Stimulated activated CD4-positive, alpha-beta T cell treated with anti-CD3 and anti-CD28 coated beads, Interleukin-2, amount 100 ng/mL, for 24 hours (primary cell): ENCODE measurements at regions not wholly inside any gene's neighbourhood (a gene's known extent, or its start where the extent isn't known, plus 50 kb on each side); places are given as distances from the start of the nearest gene placed in this dataset.
A peak's percentile ranks its signal among the peaks of the same experiment; 100 is the strongest.

ENCODE experiments used
- DNase-seq, 2 donors: peaks; one replicate each; pipeline ENCODE4 v3.0.0-alpha.2; 2020

DNA sequence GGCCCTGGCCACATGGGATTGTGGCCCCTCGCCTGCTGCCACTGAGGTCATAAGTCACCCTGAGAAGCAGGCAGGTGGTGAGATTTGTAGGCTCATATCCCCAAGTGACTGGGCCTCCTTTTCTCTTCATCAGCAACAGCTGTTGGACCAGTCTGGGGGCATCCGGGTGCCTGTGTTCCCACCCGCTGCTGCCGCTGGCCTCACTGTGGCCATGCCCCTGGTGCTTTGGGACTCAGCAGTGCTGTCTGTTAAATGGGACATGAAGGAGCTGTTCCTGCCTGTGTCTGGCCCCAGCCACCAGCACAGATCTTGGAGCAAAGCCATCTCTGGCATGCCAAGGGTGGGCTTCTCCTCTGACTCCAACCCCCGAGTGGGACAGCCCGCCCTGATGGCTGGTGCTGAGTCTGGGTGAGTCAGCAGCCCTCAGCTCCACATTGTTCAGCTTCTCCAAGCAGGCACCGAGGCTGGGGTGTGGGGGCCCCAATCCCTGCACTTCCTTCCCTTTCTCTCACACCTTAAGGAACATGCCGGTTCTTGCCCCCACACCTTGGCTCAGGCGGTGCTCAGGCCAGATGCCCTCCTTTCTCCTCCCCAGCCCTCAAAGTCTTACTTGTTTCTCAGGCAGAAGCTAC, 207.9 kb downstream of the GLI2 start:
- no peak for DNase-seq

DNA sequence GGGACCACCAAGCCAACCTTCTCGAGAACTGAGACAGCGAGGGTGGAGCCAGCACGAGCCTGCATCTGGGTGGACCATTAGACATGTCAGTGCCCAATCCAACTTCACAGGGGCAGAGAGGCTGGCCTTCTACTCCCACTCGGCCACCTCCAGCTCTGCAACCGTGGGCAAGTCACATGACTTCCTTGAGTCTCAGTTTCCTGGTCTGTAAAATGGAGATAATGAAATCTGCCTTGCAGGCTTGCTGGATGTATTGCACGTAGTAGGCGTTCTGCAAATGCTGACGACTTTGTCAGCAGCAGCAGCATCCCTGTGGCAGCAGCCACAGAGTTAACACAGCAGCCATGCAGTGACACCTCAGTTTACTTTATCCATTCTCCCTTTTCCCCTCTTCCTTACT, 208.9 kb downstream of the GLI2 start:
- no peak for DNase-seq

DNA sequence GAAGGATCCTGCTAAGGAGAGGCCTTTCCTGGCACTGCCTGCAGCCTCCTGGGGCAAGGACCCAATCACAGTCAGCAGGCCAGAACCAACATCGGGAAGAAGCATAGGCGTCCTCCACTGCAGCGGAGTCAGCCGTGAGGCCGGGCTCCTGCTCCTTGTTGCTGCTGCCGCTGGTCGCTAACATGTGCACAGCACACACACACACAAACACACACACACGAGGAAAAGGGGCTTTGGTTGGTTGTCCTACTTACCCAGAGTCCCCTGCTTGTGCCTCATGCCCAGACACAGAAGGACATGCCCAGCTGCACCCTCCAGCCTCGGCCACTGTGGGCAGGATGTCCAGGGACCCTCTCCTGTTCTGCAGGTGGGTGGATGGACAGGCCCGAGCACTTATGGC, 209.4 kb downstream of the GLI2 start:
- DNase-seq: no peak

DNA sequence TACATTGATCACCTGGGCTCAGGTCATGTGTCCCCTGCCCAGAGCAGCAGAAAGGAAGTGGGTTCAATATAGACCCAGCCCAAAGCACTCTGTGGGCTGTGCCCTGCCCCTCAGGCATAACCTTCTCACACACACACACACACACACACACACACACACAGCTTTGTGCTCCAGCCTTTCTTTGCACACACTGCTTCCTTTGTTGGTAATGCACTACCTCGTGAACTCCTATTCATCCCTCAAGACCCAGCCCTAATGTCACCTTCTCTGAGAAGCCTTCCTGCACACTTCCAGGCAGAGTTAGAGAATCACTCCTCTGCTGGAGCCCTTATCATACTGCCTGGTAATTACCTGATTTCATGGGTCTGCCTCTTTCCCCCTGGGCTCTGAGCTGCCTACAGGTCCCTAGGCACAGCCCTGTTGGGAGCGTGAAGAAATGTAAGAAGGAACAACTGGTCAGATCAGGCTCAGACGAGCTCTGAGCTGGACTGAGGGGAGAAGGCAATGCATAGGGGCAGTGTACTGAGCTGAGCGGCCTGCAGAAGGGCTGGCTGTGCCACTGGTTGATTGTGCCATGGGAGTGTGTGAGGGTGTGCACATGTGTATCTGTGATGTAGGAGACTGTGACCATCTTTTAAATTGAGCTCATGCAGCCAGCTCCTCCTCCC, 210.3 kb downstream of the GLI2 start:
- no peak for DNase-seq

DNA sequence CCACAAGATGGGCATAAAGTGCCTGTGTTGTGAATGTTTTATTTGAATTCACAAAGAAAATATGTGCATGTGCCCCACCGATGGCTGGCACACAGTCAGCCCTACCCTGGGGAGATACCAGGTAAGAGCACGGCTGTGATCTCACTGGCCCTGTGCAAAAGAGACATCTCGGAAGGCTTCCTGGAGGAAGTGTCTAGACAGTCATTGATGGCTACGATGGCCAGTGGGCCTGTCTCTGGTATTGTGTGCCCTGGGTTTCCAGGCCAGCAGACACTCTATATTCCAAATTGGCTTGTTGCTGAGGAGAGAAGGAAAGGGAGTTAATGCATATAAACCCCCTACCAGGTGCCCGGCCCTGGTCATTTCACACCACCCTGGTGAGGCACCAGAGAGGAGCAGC, 211.7 kb downstream of the GLI2 start:
- no peak for DNase-seq

DNA sequence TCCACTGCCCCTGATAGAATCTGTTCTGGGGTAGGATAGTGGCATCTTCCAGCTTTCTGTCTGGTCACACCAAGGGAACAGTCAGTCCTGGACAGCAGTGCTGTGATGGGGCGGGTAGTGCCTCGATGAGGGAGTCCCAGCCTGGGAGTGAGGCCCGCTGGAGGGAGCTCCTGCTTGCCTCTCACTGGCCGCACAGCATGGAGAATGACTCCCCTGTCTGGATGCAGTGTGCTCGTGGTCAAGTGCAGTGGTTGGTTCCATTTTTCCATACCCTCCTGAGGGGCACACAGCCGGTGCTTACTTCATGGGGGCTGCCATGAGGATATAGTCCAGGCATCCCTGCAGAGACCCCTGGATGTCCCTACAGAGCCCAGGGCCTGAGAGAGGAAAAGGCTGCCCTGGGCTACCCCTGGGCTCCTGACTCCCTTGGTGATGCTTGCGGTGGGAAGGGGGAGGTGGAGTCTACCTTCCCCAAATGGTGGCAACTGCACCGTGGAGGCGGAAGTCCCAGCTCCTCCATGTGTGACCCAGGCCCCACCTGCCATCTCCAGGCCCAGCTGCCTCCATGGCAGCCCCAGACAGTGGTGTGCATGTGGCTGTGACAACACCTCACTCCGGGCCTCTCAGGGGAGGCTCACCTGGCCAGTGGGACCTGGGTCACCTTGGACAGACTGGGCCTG, 212.5 kb downstream of the GLI2 start:
- DNase-seq: no peak

DNA sequence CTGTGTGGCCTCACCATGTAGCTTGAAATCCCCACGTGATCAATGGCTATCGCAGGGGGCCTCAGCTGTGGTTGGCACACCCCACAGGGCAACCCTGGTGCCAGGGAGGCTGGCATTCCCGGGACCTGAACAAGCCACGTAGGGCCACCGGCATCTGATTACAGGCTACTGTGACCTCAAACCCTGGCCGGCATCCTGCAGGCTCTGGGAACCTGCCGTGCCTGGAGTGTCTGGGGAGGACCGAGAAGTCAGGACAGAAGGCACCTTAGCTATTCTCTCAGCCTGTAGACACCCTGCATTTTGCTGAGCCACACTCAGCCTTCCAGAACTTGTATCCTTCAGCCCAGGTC, 213.0 kb downstream of the GLI2 start:
- no peak for DNase-seq

DNA sequence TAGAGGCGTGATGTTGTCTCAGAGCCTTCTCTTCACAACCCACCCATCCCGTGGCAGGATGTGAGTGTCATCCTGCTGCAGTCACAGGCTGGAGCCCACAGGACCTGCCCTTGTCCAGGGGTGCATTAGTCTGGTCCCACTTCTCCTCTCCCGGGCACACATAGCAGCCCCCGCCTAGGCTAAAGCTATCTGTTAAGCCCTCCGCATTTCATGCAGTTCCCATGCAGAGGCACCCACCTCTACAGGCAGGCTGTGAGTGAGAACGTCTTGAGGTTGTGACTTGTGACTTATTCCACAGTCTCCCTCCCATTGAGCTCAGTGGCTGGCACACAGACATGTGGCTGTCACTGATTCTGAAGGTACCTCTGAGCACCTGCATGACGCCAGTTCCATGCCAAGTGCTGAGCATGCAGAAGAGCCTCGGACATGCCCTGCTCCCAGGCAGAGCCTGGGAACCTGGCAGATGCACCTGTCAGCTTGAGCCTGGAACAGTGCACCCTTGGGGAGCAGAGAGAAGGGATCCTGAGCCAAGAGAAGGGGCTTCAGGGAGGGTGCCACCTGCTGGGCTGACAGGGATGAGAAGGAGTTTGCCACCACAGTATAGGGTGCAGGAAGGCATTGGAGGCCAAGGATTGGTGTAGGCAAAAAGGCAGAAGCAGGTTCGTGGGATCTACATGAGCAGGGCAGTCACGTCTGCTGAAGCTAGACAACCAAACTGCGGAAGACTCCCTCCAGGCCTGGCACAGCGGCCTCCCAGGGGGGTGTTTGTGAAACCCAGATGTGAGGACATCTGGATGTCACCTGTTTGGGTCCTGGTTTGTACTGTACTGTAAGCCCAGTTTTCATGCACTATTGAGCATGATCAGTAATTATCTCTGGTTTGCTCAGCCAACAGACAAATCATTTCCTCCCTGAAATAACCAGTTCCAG, 213.6 kb downstream of the GLI2 start:
- DNase-seq: peak in 1 of 2 donors; percentile 10

DNA sequence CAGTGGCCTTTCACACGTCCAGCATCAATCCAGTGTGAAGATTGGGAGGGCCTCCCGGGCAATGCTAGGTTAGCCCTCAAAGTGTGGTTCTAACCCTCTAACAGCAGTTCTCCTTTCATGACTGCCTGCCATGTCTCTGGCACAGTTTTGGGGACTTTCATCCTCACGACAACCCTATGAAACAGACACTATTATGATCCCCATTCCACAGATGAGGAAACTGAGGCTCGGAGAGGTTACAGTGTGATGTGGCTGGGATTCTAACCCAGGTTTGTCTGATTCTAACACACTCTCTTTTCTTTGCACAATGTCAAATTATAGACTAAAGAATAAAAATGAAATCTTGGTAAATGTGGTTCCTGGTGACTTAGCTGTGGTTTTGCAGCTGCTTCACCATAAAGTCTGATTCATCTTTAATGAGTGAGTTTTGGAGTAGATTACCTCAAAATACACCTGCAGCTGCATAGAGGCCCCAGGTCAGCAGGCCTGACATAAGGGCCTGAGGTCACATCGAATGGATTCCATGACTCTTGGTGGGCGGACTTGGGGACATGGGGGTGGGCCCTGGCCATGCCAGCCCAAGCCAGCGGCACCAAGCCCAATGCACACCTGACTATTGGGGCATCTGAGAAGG, 214.4 kb downstream of the GLI2 start:
- DNase-seq: no peak

DNA sequence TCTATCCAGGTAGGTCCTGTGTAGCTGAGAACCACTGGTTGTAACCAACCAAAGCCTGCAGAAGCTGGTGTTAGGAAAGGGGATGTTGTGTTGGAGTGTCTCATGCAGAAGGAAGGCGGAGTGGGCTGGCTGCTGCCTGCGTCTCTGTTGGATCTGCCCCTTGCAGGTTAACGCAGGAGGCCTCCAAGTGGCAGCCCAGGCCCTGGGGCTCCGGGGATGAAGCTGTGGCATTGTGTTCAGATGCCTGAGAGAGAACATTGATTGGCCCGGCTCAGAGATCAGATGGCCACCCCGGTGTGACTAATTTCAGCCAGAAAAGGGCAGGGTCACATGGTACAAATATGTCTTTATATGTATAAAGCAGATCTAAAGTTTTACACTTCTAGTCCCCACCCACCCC, 216.0 kb downstream of the GLI2 start:
- no peak for DNase-seq

DNA sequence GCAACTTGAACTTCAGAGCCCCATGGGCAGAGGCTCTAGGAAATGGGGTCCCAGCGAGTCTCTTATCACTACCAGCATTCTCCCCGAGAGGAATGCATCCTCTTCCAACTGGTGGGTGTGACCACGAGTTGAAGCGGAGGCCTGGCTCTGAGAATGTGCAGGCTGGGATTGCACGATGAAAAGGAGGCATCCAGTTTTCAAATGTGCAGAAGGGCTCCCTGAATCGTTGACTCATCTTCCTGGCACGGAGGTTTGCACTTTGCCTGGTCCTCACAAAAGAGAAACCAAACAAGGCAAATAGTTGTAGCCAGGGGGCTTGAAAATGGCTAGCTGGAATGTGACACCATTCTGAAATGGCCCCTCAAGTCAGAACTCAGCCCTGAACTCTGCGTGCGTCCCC, 216.7 kb downstream of the GLI2 start:
- DNase-seq: no peak

DNA sequence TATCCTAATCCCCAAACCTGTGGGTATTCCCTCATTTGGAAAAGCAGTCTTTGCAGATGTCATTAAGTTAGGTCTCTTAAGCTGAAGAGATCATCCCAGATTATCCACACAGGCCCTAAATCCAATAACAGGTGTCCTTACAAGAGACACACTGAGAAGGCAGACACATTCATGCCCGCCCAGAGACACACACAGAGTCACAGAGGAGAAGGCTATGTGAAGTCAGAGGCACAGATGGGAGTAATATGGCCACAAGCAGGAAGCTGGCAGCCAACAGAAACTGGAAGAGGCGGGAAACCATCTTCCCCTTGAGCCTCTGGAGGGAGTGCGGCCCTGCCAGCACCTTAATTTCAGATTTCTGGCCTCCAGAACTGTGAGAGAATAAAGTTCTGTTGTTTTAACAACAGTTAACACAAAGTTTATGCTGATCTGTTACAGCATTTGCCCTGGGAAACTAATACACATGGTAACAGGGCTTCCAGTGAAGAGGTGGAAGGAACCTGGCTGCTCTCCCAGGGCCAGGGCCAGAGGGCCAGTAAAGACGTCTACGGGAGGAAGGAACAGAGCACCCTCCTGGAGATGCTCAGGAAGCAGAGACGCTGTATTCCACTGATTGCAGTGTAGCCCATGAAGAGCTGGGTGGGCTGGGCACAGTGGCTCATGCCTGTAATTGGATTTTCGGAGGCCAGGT, 217.5 kb downstream of the GLI2 start:
- DNase-seq: no peak

DNA sequence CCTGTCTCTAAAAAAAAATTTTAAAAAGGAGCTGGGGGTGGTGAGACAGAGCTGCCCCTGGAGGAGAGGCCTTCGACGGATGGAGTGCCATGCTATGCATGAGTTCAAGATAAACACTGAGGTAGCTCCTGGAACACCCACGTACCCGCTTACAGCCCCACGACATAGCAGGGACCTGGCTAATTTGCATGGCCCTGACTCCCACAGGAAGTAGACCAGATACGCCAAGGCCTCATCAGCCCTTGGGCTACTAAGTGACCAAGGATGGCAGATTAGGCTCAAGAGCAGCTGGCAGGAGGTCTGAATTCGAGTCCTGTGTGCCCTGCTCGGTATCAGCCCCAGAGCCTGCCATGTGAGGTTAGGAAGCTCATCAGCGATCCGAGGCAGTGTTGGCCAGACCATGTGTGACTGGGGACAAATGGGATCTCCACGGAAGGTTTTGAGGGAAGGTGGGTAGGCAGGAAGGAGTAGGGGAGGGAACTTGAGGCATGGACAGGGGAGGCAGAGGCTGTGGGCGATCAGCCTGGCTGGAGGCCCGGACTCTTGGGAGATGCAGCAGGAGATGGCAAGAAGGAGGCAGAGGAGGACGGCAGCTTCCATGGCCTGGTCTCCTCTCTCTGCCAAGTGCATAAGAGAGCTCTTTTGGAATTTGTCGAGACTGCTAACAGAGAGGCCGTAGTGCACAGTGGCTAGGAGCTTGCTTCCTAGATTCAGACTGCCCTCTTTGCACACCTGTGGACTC, 218.3 kb downstream of the GLI2 start:
- DNase-seq: no peak

DNA sequence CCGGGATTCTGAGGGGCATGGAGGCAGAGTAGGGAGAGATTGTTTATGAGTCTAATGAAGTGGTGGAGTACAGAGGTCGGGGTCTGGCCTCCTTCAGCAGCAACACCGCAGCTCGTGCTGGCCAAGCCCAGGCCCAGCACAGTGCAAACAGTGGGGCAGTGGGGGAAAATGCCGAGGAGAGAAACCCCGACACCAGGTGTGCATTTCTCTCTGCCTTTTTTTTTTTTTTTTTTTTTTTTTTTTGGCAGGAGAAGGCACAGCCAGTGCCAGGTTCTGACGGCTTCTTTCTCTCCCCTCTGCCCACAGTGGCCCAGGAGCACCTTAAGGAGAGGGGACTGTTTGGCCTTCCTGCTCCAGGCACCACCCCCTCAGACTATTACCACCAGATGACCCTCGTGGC, 219.3 kb downstream of the GLI2 start:
- DNase-seq: no peak

DNA sequence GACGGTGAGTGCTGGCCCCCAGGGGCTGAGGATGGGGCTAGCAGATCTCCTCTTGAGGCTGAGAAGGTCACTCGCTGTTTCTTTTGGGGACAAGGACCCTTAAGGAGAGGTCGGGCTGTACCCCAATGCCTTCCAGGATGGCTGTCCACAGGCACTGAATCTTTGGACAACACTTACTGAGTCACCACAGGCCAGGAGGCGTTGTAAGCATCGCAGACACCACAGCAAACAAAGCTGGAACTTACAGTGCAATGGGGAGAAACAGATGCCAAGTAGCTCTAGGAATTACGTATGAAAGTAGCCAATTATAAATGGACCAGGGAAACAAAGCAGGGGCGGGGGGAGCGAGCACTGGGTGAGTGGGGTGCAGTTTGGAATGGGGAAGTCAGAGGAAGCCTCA, 219.8 kb downstream of the GLI2 start:
- no peak for DNase-seq

DNA sequence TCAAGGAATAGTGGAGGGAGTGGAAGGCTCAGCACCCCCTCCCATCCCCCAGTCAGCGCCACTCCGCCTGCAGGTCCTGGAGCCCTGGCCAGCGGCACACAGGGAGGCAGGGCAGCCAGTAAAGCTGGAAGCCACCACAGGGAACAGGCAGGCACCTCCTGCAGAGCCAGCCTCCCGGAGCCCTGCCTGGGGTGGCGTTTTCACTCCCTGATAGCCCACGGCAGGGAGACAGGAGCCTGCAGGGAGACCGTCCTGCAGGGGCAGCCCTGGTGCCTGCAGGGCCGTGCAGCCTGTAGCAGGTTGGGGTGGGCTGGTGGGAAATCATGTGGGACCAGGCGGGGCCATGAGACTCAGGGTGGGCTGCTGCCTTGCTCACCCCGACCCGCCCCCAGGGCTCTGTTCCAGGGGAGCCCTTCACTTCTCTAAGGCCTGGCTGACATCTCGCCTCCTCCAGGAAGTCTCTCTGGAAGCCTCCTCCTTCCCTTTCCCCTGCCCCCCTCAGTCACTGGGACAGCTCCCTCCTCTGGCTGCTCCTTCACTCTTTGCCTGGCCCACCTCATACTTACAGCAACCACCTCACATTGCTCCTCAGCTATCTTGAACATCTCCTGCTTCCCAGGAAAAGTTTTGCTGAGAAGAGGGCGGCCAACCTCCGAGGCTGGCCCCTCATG, 221.0 kb downstream of the GLI2 start:
- DNase-seq: no peak

DNA sequence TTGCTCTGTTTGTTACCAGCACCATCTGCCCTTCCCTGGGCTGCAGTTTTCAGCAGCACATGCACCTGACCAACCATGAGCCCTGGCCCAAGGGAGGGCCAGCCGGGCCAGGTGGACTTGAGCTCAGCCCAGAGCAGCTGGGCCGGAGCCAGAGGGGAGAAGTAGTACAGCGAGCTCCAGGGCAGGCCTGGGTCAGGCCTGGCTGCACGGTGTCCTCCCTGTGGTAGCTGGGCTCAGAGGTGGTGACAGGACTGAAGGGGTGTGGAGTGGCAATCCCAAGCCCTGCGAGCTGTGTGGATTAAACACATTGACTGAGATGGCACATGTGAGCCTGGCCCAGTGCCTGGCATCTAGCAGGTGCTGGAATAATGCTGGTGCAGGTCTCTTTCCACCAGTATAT, 222.2 kb downstream of the GLI2 start:
- no peak for DNase-seq

DNA sequence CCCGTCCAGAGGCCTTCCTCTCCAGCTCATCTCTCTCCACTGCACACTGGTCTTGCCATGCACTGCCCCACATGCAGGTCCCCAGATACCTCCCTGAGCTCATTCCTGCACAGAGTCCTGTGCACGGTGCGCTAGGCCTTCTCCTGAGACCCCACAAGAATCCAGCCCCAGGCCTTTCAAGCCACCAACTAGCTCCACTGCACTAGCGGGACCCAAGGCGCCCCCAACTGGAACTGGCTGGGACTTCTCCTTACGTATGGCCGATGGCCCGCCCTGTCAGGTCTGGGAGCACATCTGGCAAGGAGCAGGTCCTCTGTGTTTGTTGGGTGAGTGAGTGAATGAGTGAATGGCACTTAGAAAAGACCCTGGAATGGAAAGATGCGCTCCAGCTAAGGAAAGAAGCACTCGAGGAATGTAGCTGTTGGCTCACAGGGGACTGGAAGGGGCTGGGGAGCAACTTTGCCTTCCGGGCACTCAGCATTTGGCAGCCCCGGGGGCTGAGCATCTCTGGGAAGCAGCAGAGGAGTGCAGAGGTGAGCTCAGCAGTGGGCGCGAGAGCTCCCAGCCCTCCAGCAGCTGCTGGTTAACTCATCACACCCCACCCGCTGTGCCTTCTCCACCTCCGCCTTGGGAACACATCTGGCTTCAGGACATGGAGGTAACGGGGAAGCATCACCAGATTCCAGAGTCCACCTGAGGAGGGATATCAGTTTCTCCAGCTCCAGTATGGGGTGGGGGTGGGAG, 223.1 kb downstream of the GLI2 start:
- peak in 1 of 2 donors; percentile 10 for DNase-seq

DNA sequence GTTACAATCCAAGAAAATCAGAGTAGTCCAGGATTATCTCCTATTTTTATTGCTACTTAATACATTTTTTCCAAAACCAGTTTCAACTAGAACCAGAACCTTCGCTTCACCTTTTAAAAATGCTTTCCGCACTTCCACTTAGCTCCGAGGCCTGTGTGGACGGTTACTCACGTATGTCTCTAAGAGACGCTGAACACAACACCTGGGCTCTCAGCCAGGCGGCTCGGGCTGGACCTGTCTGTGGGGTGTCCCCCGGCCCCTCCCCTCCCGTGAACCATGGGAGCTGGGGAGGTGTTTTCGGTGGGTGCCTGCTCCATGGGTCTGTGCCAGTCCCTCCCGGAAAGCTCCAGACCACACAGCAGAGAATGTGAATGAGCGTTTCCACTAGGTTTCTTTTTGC, 223.8 kb downstream of the GLI2 start:
- DNase-seq: no peak

DNA sequence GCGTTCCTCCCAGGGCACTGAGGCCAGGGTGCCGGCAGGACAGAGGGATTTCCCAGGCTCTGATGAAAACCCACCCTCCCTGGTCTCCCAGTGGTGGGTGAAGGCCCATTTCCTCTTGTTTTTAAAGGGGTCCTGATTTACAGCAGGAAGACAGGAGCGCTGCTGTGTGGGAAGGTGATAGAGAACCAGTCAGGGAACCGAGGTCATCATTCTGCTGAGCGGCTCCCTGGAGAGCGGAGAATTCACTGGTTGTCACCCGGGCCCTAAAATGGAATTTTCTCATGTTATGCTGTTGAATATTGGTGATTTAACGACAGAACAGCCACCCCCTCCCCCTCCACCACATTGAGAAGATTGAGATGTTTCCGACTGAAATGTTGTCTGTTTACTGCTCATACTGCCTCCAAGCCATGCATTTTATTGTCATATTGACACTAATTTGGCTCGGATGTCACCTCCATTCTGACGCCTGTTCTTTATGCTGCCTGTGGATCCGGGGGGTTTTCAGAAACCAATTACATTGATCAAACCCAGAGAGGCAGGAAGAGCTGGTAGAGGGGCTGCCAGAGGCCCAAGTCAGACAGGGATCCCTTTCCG, 225.2 kb downstream of the GLI2 start:
- no peak for DNase-seq
